WTC11 (cell line): ENCODE measurements at regions not wholly inside any gene's neighbourhood (a gene's known extent, or its start where the extent isn't known, plus 50 kb on each side); places are given as distances from the start of the nearest gene placed in this dataset.

Experiments used
- ATF1 ChIP-seq: sonication (generic); formaldehyde crosslinking; IDR thresholded peaks from 2 replicates; pipeline ENCODE4 v1.8.1; 2023; ENCODE audit warnings: mild to moderate bottlenecking, moderate library complexity, missing genetic modification reagents
- CREB1 ChIP-seq: sonication (generic); formaldehyde crosslinking; IDR thresholded peaks from 2 replicates; pipeline ENCODE4 v1.8.0; 2023; ENCODE audit warnings: mild to moderate bottlenecking, missing genetic modification reagents
- ESRRA ChIP-seq: sonication (generic); formaldehyde crosslinking; IDR thresholded peaks from 2 replicates; pipeline ENCODE4 v1.8.1; 2022; ENCODE audit warnings: mild to moderate bottlenecking, missing genetic modification reagents, borderline replicate concordance
- FOXJ3 ChIP-seq: sonication (generic); formaldehyde crosslinking; IDR thresholded peaks from 2 replicates; pipeline ENCODE4 v1.9.0; 2021; ENCODE audit warnings: missing genetic modification reagents, mild to moderate bottlenecking, borderline replicate concordance
- FOXK1 ChIP-seq: sonication (generic); formaldehyde crosslinking; IDR thresholded peaks from 2 replicates; pipeline ENCODE4 v1.8.0; 2022; ENCODE audit warnings: mild to moderate bottlenecking, moderate library complexity, missing genetic modification reagents
- FOXP1 ChIP-seq: sonication (generic); formaldehyde crosslinking; IDR thresholded peaks from 2 replicates; pipeline ENCODE4 v1.8.0; 2022; ENCODE audit warnings: missing genetic modification reagents, mild to moderate bottlenecking, moderate library complexity, borderline replicate concordance
- NR3C1 ChIP-seq: sonication (generic); formaldehyde crosslinking; conservative IDR thresholded peaks from 2 replicates; pipeline ENCODE4 v1.8.1; 2023; ENCODE audit warnings: low read depth, mild to moderate bottlenecking, missing genetic modification reagents
- SMAD3 ChIP-seq: sonication (generic); formaldehyde crosslinking; IDR thresholded peaks from 2 replicates; pipeline ENCODE4 v1.8.0; 2022; ENCODE audit warnings: missing genetic modification reagents, mild to moderate bottlenecking, borderline replicate concordance
- SOX15 ChIP-seq: fragments of 250-450 bp; sonication (Bioruptor Pico); IDR thresholded peaks from 2 replicates; pipeline ENCODE4 v1.9.0; 2021; ENCODE audit warnings: mild to moderate bottlenecking
- ZNF121 ChIP-seq: sonication (generic); formaldehyde crosslinking; IDR thresholded peaks from 2 replicates; pipeline ENCODE4 v1.8.0; 2023; ENCODE audit warnings: missing genetic modification reagents
- TF ChIP-seq, protein P1 (sequence below): fragments of 200-600 bp; IDR thresholded peaks from 2 replicates; pipeline ENCODE4 v1.8.0; 2022; ENCODE audit warnings: antibody characterized with exemption
- TF ChIP-seq, protein P2 (sequence below): sonication (generic); formaldehyde crosslinking; IDR thresholded peaks from 2 replicates; pipeline ENCODE4 v1.8.1; 2023; ENCODE audit warnings: mild to moderate bottlenecking, missing genetic modification reagents, borderline replicate concordance

DNA sequence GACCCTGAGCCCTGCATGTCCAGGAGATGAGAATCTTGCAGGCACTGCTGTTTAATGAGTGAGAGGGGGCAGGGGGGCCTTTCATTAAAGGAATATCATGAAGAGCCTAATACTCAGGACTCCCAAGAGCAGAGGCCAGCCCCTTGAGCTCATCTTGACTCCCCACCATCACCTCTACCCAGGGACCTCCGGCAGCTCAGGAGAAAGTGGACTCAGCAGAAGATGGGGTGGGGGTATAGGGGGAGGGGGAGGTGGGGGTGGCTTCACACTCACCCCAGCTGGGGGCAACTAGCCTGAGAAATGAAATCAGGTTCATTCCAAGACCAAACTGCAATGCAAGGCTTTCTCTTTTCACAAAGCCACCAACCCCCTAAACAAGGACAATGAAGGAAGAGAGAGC lies 575.6 kb upstream of the MKI67 start:
- TF ChIP-seq ZNF121 (CRISPR knock-in tag) (no peak), FOXK1 (CRISPR knock-in tag) (no peak), NR3C1 (no peak), FOXJ3 (no peak), SOX15 (no peak), SMAD3 (CRISPR knock-in tag) (no peak), FOXP1 (CRISPR knock-in tag) (no peak), CREB1 (CRISPR knock-in tag) (no peak), ESRRA (CRISPR knock-in tag) (no peak), ATF1 (no peak)
- TF ChIP-seq, protein P1, sequence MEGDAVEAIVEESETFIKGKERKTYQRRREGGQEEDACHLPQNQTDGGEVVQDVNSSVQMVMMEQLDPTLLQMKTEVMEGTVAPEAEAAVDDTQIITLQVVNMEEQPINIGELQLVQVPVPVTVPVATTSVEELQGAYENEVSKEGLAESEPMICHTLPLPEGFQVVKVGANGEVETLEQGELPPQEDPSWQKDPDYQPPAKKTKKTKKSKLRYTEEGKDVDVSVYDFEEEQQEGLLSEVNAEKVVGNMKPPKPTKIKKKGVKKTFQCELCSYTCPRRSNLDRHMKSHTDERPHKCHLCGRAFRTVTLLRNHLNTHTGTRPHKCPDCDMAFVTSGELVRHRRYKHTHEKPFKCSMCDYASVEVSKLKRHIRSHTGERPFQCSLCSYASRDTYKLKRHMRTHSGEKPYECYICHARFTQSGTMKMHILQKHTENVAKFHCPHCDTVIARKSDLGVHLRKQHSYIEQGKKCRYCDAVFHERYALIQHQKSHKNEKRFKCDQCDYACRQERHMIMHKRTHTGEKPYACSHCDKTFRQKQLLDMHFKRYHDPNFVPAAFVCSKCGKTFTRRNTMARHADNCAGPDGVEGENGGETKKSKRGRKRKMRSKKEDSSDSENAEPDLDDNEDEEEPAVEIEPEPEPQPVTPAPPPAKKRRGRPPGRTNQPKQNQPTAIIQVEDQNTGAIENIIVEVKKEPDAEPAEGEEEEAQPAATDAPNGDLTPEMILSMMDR, result no peak
- TF ChIP-seq, protein P2, sequence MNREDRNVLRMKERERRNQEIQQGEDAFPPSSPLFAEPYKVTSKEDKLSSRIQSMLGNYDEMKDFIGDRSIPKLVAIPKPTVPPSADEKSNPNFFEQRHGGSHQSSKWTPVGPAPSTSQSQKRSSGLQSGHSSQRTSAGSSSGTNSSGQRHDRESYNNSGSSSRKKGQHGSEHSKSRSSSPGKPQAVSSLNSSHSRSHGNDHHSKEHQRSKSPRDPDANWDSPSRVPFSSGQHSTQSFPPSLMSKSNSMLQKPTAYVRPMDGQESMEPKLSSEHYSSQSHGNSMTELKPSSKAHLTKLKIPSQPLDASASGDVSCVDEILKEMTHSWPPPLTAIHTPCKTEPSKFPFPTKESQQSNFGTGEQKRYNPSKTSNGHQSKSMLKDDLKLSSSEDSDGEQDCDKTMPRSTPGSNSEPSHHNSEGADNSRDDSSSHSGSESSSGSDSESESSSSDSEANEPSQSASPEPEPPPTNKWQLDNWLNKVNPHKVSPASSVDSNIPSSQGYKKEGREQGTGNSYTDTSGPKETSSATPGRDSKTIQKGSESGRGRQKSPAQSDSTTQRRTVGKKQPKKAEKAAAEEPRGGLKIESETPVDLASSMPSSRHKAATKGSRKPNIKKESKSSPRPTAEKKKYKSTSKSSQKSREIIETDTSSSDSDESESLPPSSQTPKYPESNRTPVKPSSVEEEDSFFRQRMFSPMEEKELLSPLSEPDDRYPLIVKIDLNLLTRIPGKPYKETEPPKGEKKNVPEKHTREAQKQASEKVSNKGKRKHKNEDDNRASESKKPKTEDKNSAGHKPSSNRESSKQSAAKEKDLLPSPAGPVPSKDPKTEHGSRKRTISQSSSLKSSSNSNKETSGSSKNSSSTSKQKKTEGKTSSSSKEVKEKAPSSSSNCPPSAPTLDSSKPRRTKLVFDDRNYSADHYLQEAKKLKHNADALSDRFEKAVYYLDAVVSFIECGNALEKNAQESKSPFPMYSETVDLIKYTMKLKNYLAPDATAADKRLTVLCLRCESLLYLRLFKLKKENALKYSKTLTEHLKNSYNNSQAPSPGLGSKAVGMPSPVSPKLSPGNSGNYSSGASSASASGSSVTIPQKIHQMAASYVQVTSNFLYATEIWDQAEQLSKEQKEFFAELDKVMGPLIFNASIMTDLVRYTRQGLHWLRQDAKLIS, result no peak
